ENCODE measurements at regions not wholly inside any gene's neighbourhood (a gene's known extent, or its start where the extent isn't known, plus 50 kb on each side); places are given as distances from the start of the nearest gene placed in this dataset.

- no peak for TF ChIP-seq POLR2A (IDR thresholded peaks at IDR 0.05; ENCODE audit: extremely low read depth, insufficient read length)
- no peak for TF ChIP-seq CTCF (IDR thresholded peaks at IDR 0.05; ENCODE audit: low read depth, low read length)
- TF ChIP-seq MYC (IDR thresholded peaks at IDR 0.05; ENCODE audit: low read depth, low read length), result no peak
- TF ChIP-seq MAX (IDR thresholded peaks at IDR 0.05; ENCODE audit: low read depth, low read length), result no peak
These were observed 144.7 kb upstream of the IL12B start for GRCh38 chr5:159475026-159475425.
